ENCODE measurements at regions not wholly inside any gene's neighbourhood (a gene's known extent, or its start where the extent isn't known, plus 50 kb on each side); places are given as distances from the start of the nearest gene placed in this dataset.
"Not testable (repeated sequence)": the region's sequence is repeated elsewhere in the genome, so short reads cannot be mapped to it uniquely, and the experiment has no call there.

GRCh38 chr10:53485422-53485821 lies 712.8 kb upstream of the MBL2 start:
- not testable (repeated sequence) for TF ChIP-seq CTCF (conservative IDR thresholded peaks at IDR 0.05 in 1 of 2, IDR thresholded peaks at IDR 0.05 in 1 of 2; ENCODE audit: extremely low read depth in 1 of 2, insufficient read depth in 1 of 2, low read depth in 1 of 2, low read length in 2 of 2); EZH2 (IDR thresholded peaks at IDR 0.05; ENCODE audit: borderline replicate concordance, low read length)
